GM21526 (cell line): ENCODE measurements at regions not wholly inside any gene's neighbourhood (a gene's known extent, or its start where the extent isn't known, plus 50 kb on each side); places are given as distances from the start of the nearest gene placed in this dataset.

Experiments
- ATAC-seq: cut with Tn5 transposase; IDR thresholded peaks from one replicate; pipeline ENCODE4 v1.9.1; 2021; ENCODE audit warnings: moderate library complexity; ENCODE audit not compliant: unreplicated experiment, low FRiP score

GRCh38 chr10:33573606-33574005 lies 239.1 kb upstream of the NRP1 start:
- ATAC-seq = no peak

- no peak for ATAC-seq
These were observed 237.1 kb upstream of the NRP1 start for GRCh38 chr10:33571616-33572015.

- ATAC-seq = no peak
These were observed 236.0 kb upstream of the NRP1 start for GRCh38 chr10:33570495-33570894.

- no peak for ATAC-seq
These were observed 235.2 kb upstream of the NRP1 start for GRCh38 chr10:33569702-33570101.

GRCh38 chr10:33566426-33566825 lies 232.0 kb upstream of the NRP1 start:
- no peak for ATAC-seq

- no peak for ATAC-seq
These were observed 231.5 kb upstream of the NRP1 start for GRCh38 chr10:33566001-33566400.

- ATAC-seq = no peak
These were observed 230.8 kb upstream of the NRP1 start for GRCh38 chr10:33565231-33565630.

GRCh38 chr10:33559105-33559504 lies 224.6 kb upstream of the NRP1 start:
- no peak for ATAC-seq

- no peak for ATAC-seq
These were observed 222.8 kb upstream of the NRP1 start for GRCh38 chr10:33557313-33557712.

- no peak for ATAC-seq
These were observed 222.2 kb upstream of the NRP1 start for GRCh38 chr10:33556620-33557019.

GRCh38 chr10:33556103-33556502 lies 221.6 kb upstream of the NRP1 start:
- no peak for ATAC-seq

- ATAC-seq = no peak
These were observed 219.5 kb upstream of the NRP1 start for GRCh38 chr10:33553748-33554571.

GRCh38 chr10:33552290-33552689 lies 217.8 kb upstream of the NRP1 start:
- ATAC-seq = no peak

GRCh38 chr10:33550811-33551210 lies 216.3 kb upstream of the NRP1 start:
- ATAC-seq = no peak

- no peak for ATAC-seq
These were observed 213.5 kb upstream of the NRP1 start for GRCh38 chr10:33547976-33548375.

- no peak for ATAC-seq
These were observed 211.6 kb upstream of the NRP1 start for GRCh38 chr10:33546031-33546430.

- ATAC-seq = no peak
These were observed 208.5 kb upstream of the NRP1 start for GRCh38 chr10:33542752-33543505.

GRCh38 chr10:33539116-33539515 lies 204.6 kb upstream of the NRP1 start:
- ATAC-seq = no peak

GRCh38 chr10:33537066-33537465 lies 202.6 kb upstream of the NRP1 start:
- ATAC-seq = no peak

- no peak for ATAC-seq
These were observed 202.0 kb upstream of the NRP1 start for GRCh38 chr10:33536508-33536907.

GRCh38 chr10:33535866-33536265 lies 201.4 kb upstream of the NRP1 start:
- no peak for ATAC-seq

GRCh38 chr10:33534416-33534815 lies 199.9 kb upstream of the NRP1 start:
- no peak for ATAC-seq
